Uterus (tissue), 3 donors: ENCODE measurements at regions not wholly inside any gene's neighbourhood (a gene's known extent, or its start where the extent isn't known, plus 50 kb on each side); places are given as distances from the start of the nearest gene placed in this dataset.

ENCODE experiments used
- DNase-seq, 2 donors: peaks; one replicate each; pipeline ENCODE4 v3.0.0-alpha.2; 2019 to 2020
- H3K27ac ChIP-seq, 2 donors: fragments of 200-600 bp; sonication (generic); 1 replicate in 1 of 2; 2 replicates in 1 of 2; pipeline ENCODE4 v1.5.1; 2016 to 2018
- H3K27me3 ChIP-seq, 2 donors: fragments of 200-600 bp; sonication (generic); one replicate each; pipeline ENCODE4 v1.5.1; 2018 to 2019; ENCODE audit warnings: control low read depth in 1 of 2
- H3K36me3 ChIP-seq, 2 donors: fragments of 200-600 bp; sonication (generic); one replicate each; pipeline ENCODE4 v1.5.1; 2019; ENCODE audit warnings: control low read depth in 1 of 2
- H3K4me1 ChIP-seq, 2 donors: fragments of 200-600 bp; sonication (generic); one replicate each; pipeline ENCODE4 v1.5.1; 2018 to 2019; ENCODE audit warnings: control low read depth in 1 of 2
- H3K4me3 ChIP-seq, 2 donors: fragments of 200-600 bp; sonication (generic); 1 replicate in 1 of 2; 2 replicates in 1 of 2; pipeline ENCODE4 v1.5.1; 2018 to 2019; ENCODE audit warnings: mild to moderate bottlenecking in 1 of 2
- H3K9me3 ChIP-seq, 2 donors: fragments of 200-600 bp; sonication (generic); one replicate each; pipeline ENCODE4 v1.5.1; 2019; ENCODE audit warnings: control low read depth in 1 of 2
- CTCF ChIP-seq, 4 experiments: fragments of 200-600 bp in 2 of 4; fragments of 450-650 bp in 2 of 4; sonication (generic) in 2 of 4; IDR thresholded peaks; one replicate each; pipeline ENCODE4 v1.5.1; 2016 to 2019; ENCODE audit warnings: antibody characterized with exemption in 4 of 4, mild to moderate bottlenecking in 2 of 4, moderate library complexity in 1 of 4
- POLR2A ChIP-seq, 2 donors: fragments of 450-650 bp; IDR thresholded peaks; one replicate each; pipeline ENCODE4 v1.6.1; 2016; ENCODE audit warnings: antibody characterized with exemption in 2 of 2, mild to moderate bottlenecking in 1 of 2, moderate library complexity in 1 of 2
- intact Hi-C: fragments of 100-400 bp; cut with DNase I; formaldehyde crosslinking; loops from one replicate; pipeline ENCODE4 v1.15.1; 2023; ENCODE audit warnings: low total_unique reads
- donor health status: DM: yes; HTN: yes; CAD: no.

GRCh38 chr18:55856679-55857078 is 268.7 kb upstream of the TCF4 start:
- H3K9me3 ChIP-seq, result no peaks in the 10 kb centered on the region
- H3K4me3 ChIP-seq, result no peak overlapping the region
- no peaks in the 10 kb centered on the region for H3K27me3 ChIP-seq
- no peak for DNase-seq
- H3K36me3 ChIP-seq, result no peaks in the 10 kb centered on the region
- H3K27ac ChIP-seq, result no peak overlapping the region
- intact Hi-C loops, result no loop called here
- TF ChIP-seq POLR2A (IDR thresholded peaks at IDR 0.05) (no peak), CTCF (IDR thresholded peaks at IDR 0.05) (no peak)
- H3K4me1 ChIP-seq, result no peaks in the 10 kb centered on the region

GRCh38 chr18:55856229-55856628 is 268.2 kb upstream of the TCF4 start:
- no peak overlapping the region for H3K4me3 ChIP-seq
- TF ChIP-seq POLR2A (IDR thresholded peaks at IDR 0.05) (no peak), CTCF (IDR thresholded peaks at IDR 0.05) (no peak)
- H3K27me3 ChIP-seq, result no peaks in the 10 kb centered on the region
- intact Hi-C loops, result no loop called here
- DNase-seq, result no peak
- no peaks in the 10 kb centered on the region for H3K9me3 ChIP-seq
- H3K36me3 ChIP-seq, result no peaks in the 10 kb centered on the region
- H3K27ac ChIP-seq, result no peak overlapping the region
- H3K4me1 ChIP-seq, result no peaks in the 10 kb centered on the region

GRCh38 chr18:55853268-55853667 is 265.3 kb upstream of the TCF4 start:
- intact Hi-C loops, result no loop called here
- Histone ChIP-seq H3K9me3 (no peaks in the 10 kb centered on the region), H3K27ac (no peak overlapping the region), H3K27me3 (no peaks in the 10 kb centered on the region), H3K4me1 (no peaks in the 10 kb centered on the region), H3K4me3 (no peak overlapping the region), H3K36me3 (no peaks in the 10 kb centered on the region)
- TF ChIP-seq CTCF (IDR thresholded peaks at IDR 0.05) (no peak), POLR2A (IDR thresholded peaks at IDR 0.05) (no peak)
- DNase-seq, result no peak

- Histone ChIP-seq H3K4me3 (no peak overlapping the region), H3K36me3 (no peaks in the 10 kb centered on the region), H3K9me3 (no peaks in the 10 kb centered on the region), H3K27ac (no peak overlapping the region), H3K27me3 (no peaks in the 10 kb centered on the region), H3K4me1 (no peaks in the 10 kb centered on the region)
- no peak for DNase-seq
- TF ChIP-seq CTCF (IDR thresholded peaks at IDR 0.05) (no peak), POLR2A (IDR thresholded peaks at IDR 0.05) (no peak)
- intact Hi-C loops, result no loop called here
These were observed 262.9 kb upstream of the TCF4 start for GRCh38 chr18:55850904-55851303.

GRCh38 chr18:55849391-55849790 is 261.4 kb upstream of the TCF4 start:
- DNase-seq, result no peak
- Histone ChIP-seq H3K4me1 (no peaks in the 10 kb centered on the region), H3K36me3 (no peaks in the 10 kb centered on the region), H3K27ac (no peak overlapping the region), H3K27me3 (no peaks in the 10 kb centered on the region), H3K9me3 (no peaks in the 10 kb centered on the region), H3K4me3 (no peak overlapping the region)
- TF ChIP-seq CTCF (IDR thresholded peaks at IDR 0.05), result no peak
- no peak for TF ChIP-seq POLR2A (IDR thresholded peaks at IDR 0.05)
- intact Hi-C loops, result no loop called here
